Transverse colon (tissue), 4 donors: ENCODE measurements at regions not wholly inside any gene's neighbourhood (a gene's known extent, or its start where the extent isn't known, plus 50 kb on each side); places are given as distances from the start of the nearest gene placed in this dataset.

Experiments used
- DNase-seq: peaks from one replicate; pipeline ENCODE4 v3.0.0-alpha.2; 2019
- H3K27ac ChIP-seq, 4 donors: fragments of 200-600 bp; sonication (generic); 2 replicates each; pipeline ENCODE4 v1.5.1; 2016 to 2018; ENCODE audit warnings: inconsistent platforms in 4 of 4
- H3K27me3 ChIP-seq: fragments of 200-600 bp; sonication (generic); 2 replicates; pipeline ENCODE4 v1.5.1; 2017; ENCODE audit warnings: inconsistent platforms
- H3K36me3 ChIP-seq, 4 donors: fragments of 200-600 bp; sonication (generic); 2 replicates each; pipeline ENCODE4 v1.5.1; 2017 to 2019; ENCODE audit warnings: inconsistent platforms in 4 of 4
- H3K4me1 ChIP-seq, 4 donors: fragments of 200-600 bp; sonication (generic); 2 replicates each; pipeline ENCODE4 v1.5.1; 2017 to 2020; ENCODE audit warnings: inconsistent platforms in 4 of 4
- H3K4me3 ChIP-seq, 4 donors: fragments of 200-600 bp; sonication (generic); 1 replicate in 1 of 4; 2 replicates in 3 of 4; pipeline versions ENCODE4 v1.5.1 to v1.6.1; 2017 to 2019; ENCODE audit warnings: inconsistent platforms in 4 of 4
- H3K9me3 ChIP-seq, 2 donors: fragments of 200-600 bp; sonication (generic); 2 replicates each; pipeline ENCODE4 v1.5.1; 2017 to 2019; ENCODE audit warnings: inconsistent platforms in 2 of 2
- CTCF ChIP-seq, 5 experiments: fragments of 200-600 bp in 3 of 5; fragments of 450-650 bp in 2 of 5; sonication (generic) in 3 of 5; IDR thresholded peaks; 1 replicate in 2 of 5; 2 replicates in 3 of 5; pipeline ENCODE4 v1.5.1; 2016 to 2017; ENCODE audit warnings: antibody characterized with exemption in 5 of 5, inconsistent platforms in 3 of 5, mild to moderate bottlenecking in 2 of 5, moderate library complexity in 1 of 5
- EP300 ChIP-seq: sonication (generic); formaldehyde crosslinking; IDR thresholded peaks from one replicate; pipeline ENCODE4 v1.6.1; 2017; ENCODE audit warnings: antibody characterized with exemption, low read depth
- POLR2A ChIP-seq: fragments of 450-650 bp; IDR thresholded peaks from one replicate; pipeline ENCODE4 v1.6.1; 2016; ENCODE audit warnings: antibody characterized with exemption, mild to moderate bottlenecking, moderate library complexity
- POLR2AphosphoS5 ChIP-seq, 3 donors: sonication (generic); formaldehyde crosslinking; IDR thresholded peaks; one replicate each; pipeline ENCODE4 v1.6.1; 2016; ENCODE audit warnings: antibody characterized with exemption in 3 of 3
- WGBS, 2 donors: methylation state at CpG; one replicate each; pipeline ENCODE4 v1.1.5; 2018; ENCODE audit warnings: low coverage in 1 of 2; 5-methylcytosine and 5-hydroxymethylcytosine counted together
- in situ Hi-C, 4 donors: fragments of 200-750 bp; cut with MboI; loops; one replicate each; pipeline versions ENCODE4 v1.15.0 to v1.15.1; 2017; ENCODE audit warnings: low sequenced_read_pairs in 3 of 4, low pct_ligation_motif_present in 1 of 4, low pct_unique_long_range_greater_than_20kb in 1 of 4
- intact Hi-C: fragments of 100-400 bp; cut with DNase I; formaldehyde crosslinking; loops from one replicate; pipeline ENCODE4 v1.15.1; 2023; ENCODE audit warnings: low total_unique reads

DNA sequence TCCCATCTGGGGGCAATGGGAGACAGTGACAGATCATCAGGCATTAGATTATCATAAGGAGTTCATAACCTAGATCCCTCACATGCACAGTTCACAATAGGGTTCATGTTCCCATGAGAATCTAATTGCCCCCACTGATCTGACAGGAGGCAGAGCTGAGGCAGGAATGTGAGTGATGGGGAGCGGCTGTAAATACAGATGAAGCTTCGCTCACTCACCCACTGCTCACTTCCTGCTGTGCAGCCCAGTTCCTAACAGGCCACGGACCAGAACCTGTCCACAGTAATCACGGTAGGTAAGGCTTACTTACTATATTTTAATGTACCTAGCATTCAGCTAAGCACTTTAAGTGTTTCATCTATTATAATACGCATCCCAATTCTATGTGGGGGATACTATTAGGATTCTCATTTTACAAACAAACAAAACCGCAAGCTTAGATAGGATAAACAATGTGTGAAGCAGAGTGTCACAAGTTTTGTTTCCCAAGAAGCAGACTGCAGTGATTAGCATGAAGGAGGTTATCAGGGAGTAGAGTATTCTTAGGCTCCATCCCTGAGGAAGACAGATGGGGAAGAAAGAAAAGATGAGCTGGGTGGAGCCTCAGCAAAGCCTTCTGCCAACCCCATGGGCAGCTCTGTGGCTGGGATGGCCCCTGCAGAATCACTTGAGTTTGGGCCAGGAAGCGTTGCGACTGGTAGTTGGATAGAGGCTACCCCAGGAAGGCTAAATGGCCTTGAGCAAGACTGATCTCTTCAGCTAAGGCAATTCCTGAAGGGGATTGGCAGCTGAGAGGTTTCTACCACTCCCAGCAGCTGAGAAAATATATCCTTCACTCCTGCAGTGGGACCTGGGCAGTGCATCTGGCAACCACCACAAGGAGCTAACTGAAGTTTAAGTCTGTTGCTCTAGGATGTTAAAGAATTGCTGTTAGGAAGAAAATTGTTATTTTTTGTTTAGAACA, 133.1 kb downstream of the MREG start:
- no peak for DNase-seq
- no peaks in the 10 kb centered on the region for H3K4me1 ChIP-seq
- in situ Hi-C loops = no loop called here
- H3K27me3 ChIP-seq = no peaks in the 10 kb centered on the region
- intact Hi-C loops = no loop called here
- no peaks in the 10 kb centered on the region for H3K36me3 ChIP-seq
- no peaks in the 10 kb centered on the region for H3K9me3 ChIP-seq
- TF ChIP-seq EP300 (no peak), POLR2AphosphoS5 (IDR thresholded peaks at IDR 0.05) (no peak), POLR2A (no peak), CTCF (IDR thresholded peaks at IDR 0.05) (no peak)
- no peak overlapping the region for H3K4me3 ChIP-seq
- WGBS, 2 donors = 87 to 92% methylated on average over 4 to 8 of the region's 8 CpGs
- no peak overlapping the region for H3K27ac ChIP-seq

DNA sequence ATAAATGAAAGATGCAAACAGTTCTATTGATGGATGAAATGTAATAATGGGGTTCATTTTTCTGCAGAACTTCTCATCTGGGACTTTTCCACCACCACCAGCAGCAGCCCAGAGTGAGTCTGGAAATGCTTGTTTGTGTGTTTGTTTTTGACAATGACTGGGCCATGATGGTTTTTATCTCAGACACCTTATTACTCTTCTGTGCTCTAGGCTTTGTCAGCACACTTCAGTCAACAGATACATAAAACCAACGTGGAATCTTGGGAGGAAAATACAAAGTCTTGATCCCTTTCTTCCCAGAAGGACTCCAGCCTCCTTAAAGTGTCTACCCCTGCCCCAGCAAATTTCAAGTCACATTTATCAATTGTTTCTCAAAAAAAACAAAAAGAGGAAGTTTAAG, 134.0 kb downstream of the MREG start:
- H3K9me3 ChIP-seq = no peaks in the 10 kb centered on the region
- intact Hi-C loops = no loop called here
- H3K27me3 ChIP-seq = no peaks in the 10 kb centered on the region
- in situ Hi-C loops = no loop called here
- no peak overlapping the region for H3K4me3 ChIP-seq
- no peak overlapping the region for H3K27ac ChIP-seq
- H3K36me3 ChIP-seq = no peaks in the 10 kb centered on the region
- 70 to 73% methylated on average over 1 of the region's 1 CpG for WGBS, 2 donors
- H3K4me1 ChIP-seq = no peaks in the 10 kb centered on the region
- no peak for DNase-seq
- no peak for TF ChIP-seq CTCF (IDR thresholded peaks at IDR 0.05)
- no peak for TF ChIP-seq POLR2A
- no peak for TF ChIP-seq EP300
- no peak for TF ChIP-seq POLR2AphosphoS5 (IDR thresholded peaks at IDR 0.05)

- DNase-seq = no peak
- Histone ChIP-seq H3K36me3 (no peaks in the 10 kb centered on the region), H3K27ac (no peak overlapping the region), H3K4me1 (no peaks in the 10 kb centered on the region), H3K4me3 (no peak overlapping the region), H3K9me3 (no peaks in the 10 kb centered on the region), H3K27me3 (no peaks in the 10 kb centered on the region)
- WGBS, 2 donors = 78 to 85% methylated on average over 4 of the region's 4 CpGs
- no peak for TF ChIP-seq EP300
- no peak for TF ChIP-seq POLR2AphosphoS5 (IDR thresholded peaks at IDR 0.05)
- intact Hi-C loops (no loop called here), in situ Hi-C loops (no loop called here)
Measured at GRCh38 chr2:215878476-215879063, 134.8 kb downstream of the MREG start.

DNA sequence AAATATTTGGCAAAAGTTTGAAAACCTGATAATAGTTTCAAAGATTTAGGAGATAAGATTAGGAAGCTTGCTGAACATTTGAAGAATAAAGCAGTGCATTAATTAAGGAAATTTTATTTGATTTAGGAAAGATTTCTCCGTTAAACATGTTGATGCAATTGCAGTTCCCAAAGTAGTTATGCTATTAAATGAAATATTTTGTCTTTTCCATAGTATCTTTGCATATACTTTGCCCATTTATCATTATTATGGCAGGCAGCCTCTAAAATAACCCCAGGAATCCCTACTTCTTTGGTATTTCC, 136.5 kb downstream of the MREG start:
- Histone ChIP-seq H3K4me3 (no peak overlapping the region), H3K27me3 (no peaks in the 10 kb centered on the region), H3K9me3 (no peaks in the 10 kb centered on the region), H3K4me1 (no peaks in the 10 kb centered on the region), H3K36me3 (no peaks in the 10 kb centered on the region), H3K27ac (no peak overlapping the region)
- 80 to 100% methylated on average over 1 of the region's 1 CpG for WGBS, 2 donors
- TF ChIP-seq EP300 (no peak), POLR2AphosphoS5 (IDR thresholded peaks at IDR 0.05) (no peak), CTCF (IDR thresholded peaks at IDR 0.05) (no peak), POLR2A (no peak)
- intact Hi-C loops (no loop called here), in situ Hi-C loops (no loop called here)
- no peak for DNase-seq
